HG02763 (cell line): ENCODE measurements at regions not wholly inside any gene's neighbourhood (a gene's known extent, or its start where the extent isn't known, plus 50 kb on each side); places are given as distances from the start of the nearest gene placed in this dataset.
"Not testable (repeated sequence)": the region's sequence is repeated elsewhere in the genome, so short reads cannot be mapped to it uniquely, and the experiment has no call there.

Source experiments
- ATAC-seq: cut with Tn5 transposase; IDR thresholded peaks from one replicate; pipeline ENCODE4 v1.9.1; 2021; ENCODE audit warnings: mild to moderate bottlenecking, moderate library complexity; ENCODE audit not compliant: unreplicated experiment

GRCh38 chr5:119879446-119879845 lies 250.1 kb downstream of the FAM170A start:
- no peak for ATAC-seq

GRCh38 chr5:119895066-119895465 lies 265.7 kb downstream of the FAM170A start:
- ATAC-seq, result no peak

GRCh38 chr5:119896826-119897536 lies 267.6 kb downstream of the FAM170A start:
- ATAC-seq, result no peak

DNA sequence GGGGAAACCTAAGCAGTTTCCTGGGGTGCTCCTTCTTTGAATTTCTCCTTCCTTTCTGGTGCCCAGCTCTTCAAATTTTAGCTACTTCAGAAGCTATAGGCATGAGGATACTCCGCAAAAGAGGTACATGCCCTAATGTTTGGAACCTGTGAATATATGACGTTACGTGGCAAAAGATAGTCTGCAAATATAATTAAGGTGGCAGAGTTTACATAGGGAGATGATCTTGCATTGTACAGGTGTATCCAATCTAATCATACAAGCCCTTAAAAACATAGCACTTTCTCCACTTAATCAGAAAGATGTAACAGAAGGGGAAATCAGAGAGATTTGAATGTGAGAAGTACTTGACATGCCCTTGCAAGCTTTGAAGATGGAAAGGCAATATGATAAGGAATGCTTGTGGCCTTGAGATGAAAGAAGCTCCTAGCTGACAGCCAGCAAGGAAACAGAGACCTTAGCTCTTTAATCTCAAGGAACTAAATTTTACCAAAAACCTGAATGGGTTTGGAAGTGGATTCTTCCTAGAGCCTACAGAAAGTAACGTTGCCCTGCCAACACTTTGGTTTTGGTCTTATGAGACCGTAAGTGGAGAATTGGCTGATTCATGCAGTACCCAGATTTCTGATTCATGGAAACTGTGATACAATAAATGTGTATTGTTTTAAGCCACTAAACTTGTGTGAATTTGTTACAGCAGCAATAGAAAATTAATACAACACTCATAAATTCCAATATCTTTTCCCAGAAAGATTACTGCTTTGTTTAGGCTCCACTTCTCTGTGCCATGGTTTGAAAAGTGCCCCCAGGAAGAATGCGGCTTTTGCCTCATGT lies 268.4 kb downstream of the FAM170A start:
- no peak for ATAC-seq

DNA sequence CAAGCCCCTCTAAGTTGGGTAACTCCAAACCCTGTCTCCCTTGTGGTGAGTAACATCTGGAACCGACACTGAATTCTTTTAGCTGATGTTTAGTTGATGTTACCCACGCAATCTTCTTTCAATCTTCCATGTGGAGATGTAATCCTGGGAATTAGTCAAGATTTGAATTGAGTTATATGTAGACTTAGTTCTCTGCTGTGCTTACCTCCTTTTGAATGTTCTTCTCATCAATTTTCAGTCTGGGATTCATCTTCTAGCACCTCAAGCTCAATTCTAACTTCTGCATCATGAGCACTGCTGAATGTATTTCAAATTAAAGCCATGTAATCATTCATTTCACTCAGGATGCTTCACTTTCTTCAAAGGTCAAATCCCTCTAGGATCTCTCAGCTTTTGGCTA lies 270.6 kb downstream of the FAM170A start:
- no peak for ATAC-seq

DNA sequence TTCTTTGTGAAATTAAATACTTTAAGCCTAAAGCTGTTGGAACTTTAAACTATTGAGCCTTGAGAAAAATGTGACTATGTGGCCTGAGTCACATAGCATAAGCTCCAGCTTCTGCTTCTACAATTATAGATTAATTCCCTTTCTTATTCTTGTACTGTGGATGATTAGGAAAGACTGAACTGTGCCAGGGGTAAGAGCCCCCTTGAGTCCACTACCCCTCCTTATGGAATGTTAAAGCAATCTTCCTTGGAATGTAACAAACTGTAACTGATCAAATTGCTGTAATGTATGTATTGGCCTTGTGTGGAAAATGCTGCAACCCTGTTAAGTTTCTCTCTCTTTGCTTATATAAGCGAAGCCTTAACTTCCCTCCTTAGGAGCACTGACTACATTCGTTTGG lies 273.2 kb downstream of the FAM170A start:
- ATAC-seq, result no peak

- no peak for ATAC-seq
Measured at GRCh38 chr5:119913425-119913824, 284.1 kb downstream of the FAM170A start.

DNA sequence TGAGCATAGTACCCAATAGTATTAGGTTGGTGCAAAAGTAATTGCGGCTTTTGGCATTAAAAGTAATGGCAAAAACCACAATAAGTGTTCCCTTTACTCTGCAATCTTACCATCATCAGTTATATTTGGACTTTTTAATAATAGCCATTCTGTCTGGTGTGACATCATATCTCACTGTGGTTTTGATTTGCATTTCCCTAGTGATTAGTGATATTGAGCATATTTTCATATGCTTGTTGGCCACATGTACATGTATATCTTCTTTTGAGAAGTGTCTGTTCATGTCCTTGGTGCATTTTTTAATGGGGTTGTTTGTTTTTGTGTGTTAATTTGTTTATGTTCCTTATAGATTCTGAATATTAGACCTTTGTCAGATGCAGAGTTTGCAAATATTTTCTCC lies 289.9 kb downstream of the FAM170A start:
- no peak for ATAC-seq

GRCh38 chr5:119926301-119926700 lies 296.9 kb downstream of the FAM170A start:
- no peak for ATAC-seq

DNA sequence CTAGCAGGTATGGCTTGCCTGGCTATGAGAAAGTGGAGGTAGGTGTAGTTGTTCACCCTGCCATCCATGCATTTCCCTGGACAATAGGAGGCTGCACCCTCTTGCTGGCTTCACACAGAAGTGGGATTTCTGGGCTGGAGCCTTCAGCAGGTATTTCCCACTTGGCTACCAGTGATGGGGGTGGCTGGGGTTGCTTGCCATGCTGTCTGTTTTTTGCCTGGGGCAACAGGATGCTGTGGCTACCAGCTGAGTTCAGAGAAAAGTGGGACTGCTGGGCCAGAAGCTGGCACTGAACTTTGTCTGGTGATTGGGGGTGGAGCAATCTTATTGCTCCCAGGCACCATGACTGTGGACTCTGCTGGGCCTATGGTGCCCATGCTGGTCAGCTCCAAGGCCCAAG lies 299.6 kb downstream of the FAM170A start:
- no peak for ATAC-seq

- no peak for ATAC-seq
Measured at GRCh38 chr5:119930490-119930889, 301.1 kb downstream of the FAM170A start.

DNA sequence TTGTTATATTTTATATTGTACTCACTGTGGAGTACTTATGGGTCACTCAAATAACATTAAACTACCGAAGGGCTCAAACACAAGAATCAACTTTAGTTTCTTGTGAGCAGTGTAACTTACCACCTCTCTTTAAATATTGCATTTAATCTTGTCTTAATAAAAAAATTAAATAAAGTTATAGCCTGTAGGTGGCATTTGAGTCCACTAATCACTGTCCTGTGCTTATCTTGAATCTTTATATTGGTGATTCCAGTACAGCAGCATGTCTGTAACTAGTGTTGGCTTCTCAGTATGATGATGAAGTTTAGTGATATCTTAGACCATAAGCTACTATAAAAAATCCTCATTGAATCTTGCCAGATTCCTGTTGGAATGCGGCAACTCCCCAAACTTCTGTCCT lies 313.8 kb downstream of the FAM170A start:
- ATAC-seq, result no peak

DNA sequence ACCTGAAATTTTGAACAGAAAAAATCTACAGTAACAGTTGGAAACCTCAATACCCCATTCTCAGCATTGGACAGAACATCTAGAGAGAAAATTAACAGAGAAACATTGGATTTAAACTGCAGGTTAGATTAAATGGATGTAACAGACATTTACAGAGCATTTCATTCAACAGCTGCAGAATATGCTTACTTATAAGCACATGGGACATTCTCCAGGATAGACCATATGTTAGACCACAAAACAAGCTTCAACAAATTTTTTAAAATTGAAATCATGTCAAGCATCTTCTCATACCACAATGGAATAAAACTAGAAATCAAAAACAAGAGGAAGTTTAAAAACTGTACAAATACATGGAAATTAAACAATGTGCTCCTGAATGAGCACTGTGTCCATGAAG lies 316.3 kb downstream of the FAM170A start:
- no peak for ATAC-seq

DNA sequence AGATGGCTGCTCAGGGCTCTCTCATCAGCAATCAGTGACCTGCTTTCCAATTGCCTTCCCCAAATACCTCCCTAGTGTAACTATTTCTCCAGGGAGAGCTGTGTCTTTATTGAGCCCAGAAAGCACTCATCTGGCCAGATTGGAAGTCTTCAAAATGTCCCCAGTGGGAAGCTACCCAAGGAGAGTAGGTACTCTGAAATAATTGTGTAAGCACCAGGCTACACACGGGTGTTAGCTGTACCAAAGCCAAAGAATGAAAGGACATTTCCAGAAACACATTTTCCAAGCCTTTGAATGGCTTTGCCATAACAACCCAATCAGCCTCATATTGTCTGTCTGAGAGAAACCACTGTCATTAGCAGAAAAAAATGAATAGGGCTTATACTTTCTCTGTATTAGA lies 318.8 kb downstream of the FAM170A start:
- ATAC-seq, result no peak

GRCh38 chr5:119949426-119949999 lies 320.2 kb downstream of the FAM170A start:
- no peak for ATAC-seq

DNA sequence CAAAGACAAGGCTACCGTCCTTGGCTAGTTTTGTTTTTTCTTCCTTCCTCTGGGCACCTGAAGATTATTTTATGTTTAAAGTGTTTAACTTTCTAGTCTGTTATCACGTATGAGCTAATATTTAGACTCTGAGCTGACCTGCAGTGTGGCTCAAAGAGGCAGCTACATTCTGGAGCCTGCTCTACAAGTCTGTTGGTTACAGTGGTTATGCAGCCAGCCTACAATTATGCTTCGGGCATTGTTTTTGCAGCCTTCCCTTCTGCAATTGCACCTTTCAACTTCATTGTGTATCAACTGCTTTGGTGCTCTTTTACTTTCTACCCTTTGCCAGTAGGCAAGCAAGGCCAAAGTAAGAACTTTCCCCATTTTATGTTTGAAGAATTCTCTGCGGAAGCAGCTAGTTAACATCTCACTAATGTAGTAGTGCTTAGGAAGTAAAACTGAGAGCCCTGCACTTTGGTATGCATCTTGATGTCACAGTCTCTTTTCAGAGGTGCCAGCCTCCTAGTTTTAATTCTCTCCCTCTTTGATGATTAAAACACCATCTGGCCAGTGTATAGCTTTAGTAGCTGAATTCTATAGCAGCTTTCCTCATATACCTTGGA lies 322.1 kb downstream of the FAM170A start:
- ATAC-seq, result no peak

GRCh38 chr5:119953474-119953873 lies 324.1 kb downstream of the FAM170A start:
- no peak for ATAC-seq

- no peak for ATAC-seq
Measured at GRCh38 chr5:119954106-119954505, 324.7 kb downstream of the FAM170A start.

DNA sequence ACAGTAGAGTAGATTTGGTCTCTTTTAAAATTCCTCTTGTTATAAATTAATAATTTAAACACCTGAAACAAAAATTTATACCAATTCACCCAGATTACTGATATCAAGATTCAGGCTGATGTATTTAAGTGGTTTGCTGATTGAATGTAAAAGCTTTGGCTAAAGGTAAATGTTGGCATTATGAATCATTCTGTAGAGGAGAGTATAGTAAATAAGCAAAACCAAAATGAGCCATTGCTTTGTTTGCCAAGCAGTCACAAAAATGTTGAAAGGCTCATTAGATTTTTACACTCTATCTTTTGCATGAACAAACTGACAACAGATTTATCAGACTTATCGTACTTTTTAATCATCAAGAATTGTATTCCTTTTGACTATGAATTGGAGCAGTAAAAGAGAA lies 332.6 kb downstream of the FAM170A start:
- ATAC-seq, result no peak

DNA sequence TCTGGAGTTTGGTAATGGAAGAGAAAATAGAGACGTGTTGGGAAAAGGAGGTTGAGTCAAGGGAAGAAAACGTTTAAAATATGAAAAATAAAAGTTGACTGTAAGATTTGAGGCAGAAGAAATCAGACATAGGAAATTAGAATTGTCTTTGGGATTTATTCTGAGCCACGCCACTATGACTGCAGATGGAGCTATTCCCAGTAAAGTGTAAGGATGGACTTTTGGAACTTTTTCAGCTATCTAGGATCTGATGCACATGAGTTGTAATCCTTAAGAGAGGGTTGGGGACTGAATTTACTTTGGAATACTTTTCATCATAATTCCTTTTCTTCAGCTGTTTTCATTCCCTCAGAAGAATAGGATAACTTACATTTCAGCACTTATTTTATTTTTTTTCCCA lies 336.7 kb downstream of the FAM170A start:
- ATAC-seq, result no peak

DNA sequence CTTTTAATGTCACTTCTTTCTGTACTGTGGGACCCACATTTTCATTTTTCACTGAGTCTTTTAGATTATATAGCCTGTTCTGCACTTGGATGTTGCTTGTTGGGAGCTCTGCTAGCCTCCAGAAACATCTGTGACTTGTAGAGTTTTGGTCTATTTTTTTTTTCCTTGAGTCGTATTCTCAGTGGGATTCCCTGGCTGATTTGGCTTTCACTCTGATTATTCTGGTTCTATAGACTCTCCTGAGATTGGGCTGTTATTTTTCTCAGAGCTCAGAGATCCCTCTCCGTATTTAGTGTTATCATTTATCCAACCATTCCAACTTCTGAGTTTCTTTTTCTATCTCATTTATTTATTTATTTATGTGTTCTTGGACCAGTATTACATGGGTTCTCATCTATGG lies 339.3 kb downstream of the FAM170A start:
- no peak for ATAC-seq

DNA sequence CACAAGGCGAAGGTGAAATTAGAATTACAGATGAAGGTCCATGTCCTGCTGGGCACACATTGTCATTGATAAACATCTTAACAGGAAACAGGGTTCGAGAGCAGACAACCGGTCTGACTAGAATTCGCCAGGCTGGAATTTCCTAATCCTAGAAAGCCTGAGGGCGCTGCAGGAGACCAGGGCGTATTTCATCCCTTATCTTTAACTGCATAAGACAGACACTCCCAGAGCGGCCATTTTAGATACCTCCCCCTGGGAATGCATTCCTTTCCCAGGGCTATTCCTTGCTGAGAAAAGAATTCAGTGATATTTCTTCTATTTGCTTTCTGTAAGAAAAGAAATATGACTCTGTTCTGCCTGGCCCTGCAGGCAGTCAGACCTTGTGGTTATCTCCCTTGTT lies 357.7 kb downstream of the FAM170A start:
- not testable (repeated sequence) for ATAC-seq
